HCT116 (cell line): ENCODE measurements at regions not wholly inside any gene's neighbourhood (a gene's known extent, or its start where the extent isn't known, plus 50 kb on each side); places are given as distances from the start of the nearest gene placed in this dataset.

Source experiments
- ATAC-seq: fragments of 200-7000 bp; cut with Tn5 transposase; 2 replicates; pipeline ENCODE4 v1.9.1; 2020; ENCODE audit warnings: mild to moderate bottlenecking, moderate library complexity
- BruUV-seq: library from RNA; stranded (reverse); fragments of 400-500 nt; replicated peaks from 2 replicates; lab custom pipeline; 2021; lab: Mats Ljungman, UMichigan
- CTCF ChIA-PET: fragments of 300-600 bp; sonication (Branson Sonifier 250); formaldehyde crosslinking; loops from one replicate; lab custom pipeline; 2021; ENCODE audit warnings: antibody characterized with exemption; lab: Charles Lee
- POLR2A ChIA-PET: fragments of 300-600, 350-600 bp; sonication (Branson Sonifier 250); formaldehyde crosslinking; loops from one replicate; lab custom pipeline; 2021; ENCODE audit warnings: antibody characterized with exemption; lab: Charles Lee
- RAD21 ChIA-PET, 2 experiments: fragments of 300-600 bp; sonication (Branson Sonifier 250); formaldehyde crosslinking; loops; one replicate each; lab custom pipeline; 2023; ENCODE audit warnings: low total read pairs in 2 of 2; ENCODE audit not compliant: uncharacterized antibody in 2 of 2, unreplicated experiment in 2 of 2, low non-redundant PET in 1 of 2; lab: Charles Lee
- DNase-seq: peaks from one replicate; pipeline ENCODE4 v3.0.0-alpha.2; 2010; ENCODE audit warnings: low read depth, low spot score
- H2AFZ ChIP-seq: fragments of 200-600 bp; shearing (Covaris generic), sonication (generic); 2 replicates; pipeline ENCODE4 v1.6.1; 2017; ENCODE audit warnings: low read depth, mixed run types, mixed read lengths, antibody characterized with exemption, low read length; ENCODE audit not compliant: poor library complexity, severe bottlenecking
- H3K27ac ChIP-seq: 2 replicates; pipeline ENCODE4 v1.5.1; 2012; ENCODE audit warnings: low read depth, low read length
- H3K27me3 ChIP-seq: fragments of 200-600 bp; sonication (generic); 2 replicates; pipeline ENCODE4 v1.6.1; 2016; ENCODE audit warnings: mixed run types, low read length, mixed read lengths; ENCODE audit not compliant: insufficient read depth
- H3K36me3 ChIP-seq, 2 experiments: fragments of 200-500 bp in 1 of 2; fragments of 200-600 bp in 1 of 2; sonication (Bioruptor generic) in 1 of 2; sonication (generic) in 1 of 2; 2 replicates each; pipeline versions ENCODE4 v1.5.1 to v1.6.1; 2014 to 2016; ENCODE audit warnings: low read length in 2 of 2, inconsistent platforms in 1 of 2, mixed read lengths in 1 of 2, mixed run types in 1 of 2; ENCODE audit not compliant: insufficient read depth in 2 of 2, control insufficient read depth in 1 of 2
- H3K4me1 ChIP-seq, 2 experiments: fragments of 200-600 bp in 1 of 2; sonication (generic) in 1 of 2; 2 replicates each; pipeline versions ENCODE4 v1.5.1 to v1.6.1; 2012 to 2017; ENCODE audit warnings: low read length in 2 of 2, inconsistent platforms in 1 of 2, mild to moderate bottlenecking in 1 of 2, mixed read lengths in 1 of 2, mixed run types in 1 of 2, moderate library complexity in 1 of 2; ENCODE audit not compliant: insufficient read depth in 2 of 2, control insufficient read depth in 1 of 2
- H3K4me2 ChIP-seq: fragments of 200-600 bp; sonication (generic); 2 replicates; pipeline ENCODE4 v1.6.1; 2017; ENCODE audit warnings: mixed run types, low read length, mixed read lengths
- H3K4me3 ChIP-seq, 2 experiments: fragments of 200-600 bp in 1 of 2; sonication (generic) in 1 of 2; replicated peaks in 1 of 2; 2 replicates each; pipeline ENCODE4 v1.5.1; 2011 to 2016; ENCODE audit warnings: low read length in 2 of 2, control low read depth in 1 of 2, low read depth in 1 of 2, mild to moderate bottlenecking in 1 of 2, mixed read lengths in 1 of 2, mixed run types in 1 of 2
- H3K79me2 ChIP-seq: fragments of 200-600 bp; sonication (generic); 2 replicates; pipeline ENCODE4 v1.6.1; 2017; ENCODE audit warnings: mild to moderate bottlenecking, mixed run types, low read length, moderate library complexity, mixed read lengths; ENCODE audit not compliant: insufficient read depth
- H3K9ac ChIP-seq: fragments of 200-600 bp; sonication (generic); 2 replicates; pipeline ENCODE4 v1.6.1; 2016; ENCODE audit warnings: low read length, mixed read lengths
- H3K9me2 ChIP-seq: fragments of 200-600 bp; sonication (generic), shearing (Covaris generic); 2 replicates; pipeline ENCODE4 v1.6.1; 2017; ENCODE audit warnings: mixed run types, mild to moderate bottlenecking, moderate library complexity; ENCODE audit not compliant: insufficient read depth
- H3K9me3 ChIP-seq, 2 experiments: fragments of 200-500 bp in 1 of 2; fragments of 200-600 bp in 1 of 2; sonication (Bioruptor generic) in 1 of 2; sonication (generic) in 1 of 2; 2 replicates each; pipeline ENCODE4 v1.6.1; 2014 to 2017; ENCODE audit warnings: low read length in 2 of 2, mixed read lengths in 2 of 2, inconsistent platforms in 1 of 2, low read depth in 1 of 2, mild to moderate bottlenecking in 1 of 2, mixed run types in 1 of 2, moderate library complexity in 1 of 2; ENCODE audit not compliant: control insufficient read depth in 1 of 2, insufficient read depth in 1 of 2
- H4K20me1 ChIP-seq: fragments of 200-600 bp; sonication (generic), shearing (Covaris generic); 2 replicates; pipeline ENCODE4 v1.6.1; 2017; ENCODE audit warnings: mixed run types, mild to moderate bottlenecking, moderate library complexity; ENCODE audit not compliant: insufficient read depth
- ATF3 ChIP-seq: IDR thresholded peaks from 2 replicates; pipeline ENCODE4 v1.6.1; 2012
- CBX3 ChIP-seq: IDR thresholded peaks from 2 replicates; pipeline ENCODE4 v1.6.1; 2012; ENCODE audit warnings: low read depth
- CTCF ChIP-seq, 3 experiments: fragments of 200-600 bp in 1 of 3; sonication (generic) in 1 of 3; IDR thresholded peaks in 2 of 3; conservative IDR thresholded peaks in 1 of 3; 2 replicates each; pipeline ENCODE4 v1.5.1; 2012 to 2017; ENCODE audit warnings: low read depth in 2 of 3, low read length in 2 of 3, antibody characterized with exemption in 1 of 3, borderline replicate concordance in 1 of 3, control low read depth in 1 of 3, mild to moderate bottlenecking in 1 of 3, mixed read lengths in 1 of 3, mixed run types in 1 of 3, moderate library complexity in 1 of 3; ENCODE audit not compliant: insufficient read depth in 1 of 3
- EGR1 ChIP-seq: IDR thresholded peaks from 2 replicates; pipeline ENCODE4 v1.6.1; 2012; ENCODE audit warnings: low read depth
- ELF1 ChIP-seq: IDR thresholded peaks from 2 replicates; pipeline ENCODE4 v1.6.1; 2012; ENCODE audit warnings: low read depth, borderline replicate concordance
- EZH2 ChIP-seq: fragments of 200-600 bp; sonication (generic); IDR thresholded peaks from 2 replicates; pipeline ENCODE4 v1.6.1; 2017; ENCODE audit warnings: antibody characterized with exemption, mixed run types
- EZH2phosphoT487 ChIP-seq: fragments of 200-600 bp; IDR thresholded peaks from 2 replicates; pipeline ENCODE4 v1.6.1; 2018; ENCODE audit warnings: antibody characterized with exemption, borderline replicate concordance
- FOSL1 ChIP-seq: IDR thresholded peaks from 2 replicates; pipeline ENCODE4 v1.6.1; 2012; ENCODE audit warnings: low read depth
- JUND ChIP-seq: IDR thresholded peaks from 2 replicates; pipeline ENCODE4 v1.6.1; 2012
- MAX ChIP-seq: IDR thresholded peaks from 2 replicates; pipeline ENCODE4 v1.6.1; 2012
- POLR2AphosphoS5 ChIP-seq: IDR thresholded peaks from 2 replicates; pipeline ENCODE4 v1.6.1; 2011; ENCODE audit warnings: mild to moderate bottlenecking, low read depth, low read length, moderate library complexity
- RAD21 ChIP-seq: IDR thresholded peaks from 2 replicates; pipeline ENCODE4 v1.6.1; 2012; ENCODE audit warnings: low read depth, mild to moderate bottlenecking
- SIN3A ChIP-seq: IDR thresholded peaks from 2 replicates; pipeline ENCODE4 v1.6.1; 2012; ENCODE audit warnings: low read depth
- SP1 ChIP-seq: IDR thresholded peaks from 2 replicates; pipeline ENCODE4 v1.6.1; 2012; ENCODE audit warnings: low read depth
- SRF ChIP-seq: IDR thresholded peaks from 2 replicates; pipeline ENCODE4 v1.6.1; 2012; ENCODE audit warnings: low read depth
- TCF7L2 ChIP-seq: IDR thresholded peaks from 2 replicates; pipeline ENCODE4 v1.7.0; 2011; ENCODE audit warnings: borderline replicate concordance, inconsistent platforms; ENCODE audit not compliant: insufficient read depth, insufficient read length; ENCODE audit errors: extremely low read depth
- YY1 ChIP-seq: IDR thresholded peaks from 2 replicates; pipeline ENCODE4 v1.6.1; 2011; ENCODE audit warnings: low read length, low read depth, moderate library complexity, mild to moderate bottlenecking; ENCODE audit not compliant: insufficient replicate concordance; ENCODE audit errors: extremely low read depth
- ZBTB33 ChIP-seq: IDR thresholded peaks from 2 replicates; pipeline ENCODE4 v1.6.1; 2011; ENCODE audit warnings: mild to moderate bottlenecking, low read length, moderate library complexity; ENCODE audit not compliant: insufficient replicate concordance; ENCODE audit errors: extremely low read depth
- ZFX ChIP-seq: fragments of 450-650 bp; IDR thresholded peaks from 2 replicates; pipeline ENCODE4 v1.6.1; 2017
- intact Hi-C: fragments of 100-400 bp; cut with micrococcal nuclease; formaldehyde crosslinking; loops from 2 replicates; pipeline ENCODE4 v1.10.0; 2022

- TF ChIP-seq ZFX (no peak), SP1 (no peak)
- H4K20me1 ChIP-seq: no peaks in the 10 kb centered on the region
- POLR2A ChIA-PET: no interaction called here
- no TSS peak for BruUV-seq
- no peak overlapping the region for H3K4me2 ChIP-seq
- ATAC-seq (no peak), DNase-seq (no peak)
- CTCF ChIA-PET: no interaction called here
- no peak overlapping the region for H3K9ac ChIP-seq
- H3K4me1 ChIP-seq: peaks cover 0 to 6% of the 10 kb centered on the region in 2 experiments; a peak in 1 of 4 replicates
- H3K4me3 ChIP-seq: no peak overlapping the region
- no peak overlapping the region for H3K27ac ChIP-seq
- H3K9me2 ChIP-seq: no peaks in the 10 kb centered on the region
- no peaks in the 10 kb centered on the region for H3K9me3 ChIP-seq
- H2AFZ ChIP-seq: no peak overlapping the region
- no peaks in the 10 kb centered on the region for H3K36me3 ChIP-seq
- H3K27me3 ChIP-seq: no peaks in the 10 kb centered on the region
- no peaks in the 10 kb centered on the region for H3K79me2 ChIP-seq
- RAD21 ChIA-PET: no interaction called here
- intact Hi-C loops: no loop called here
These were observed 62.5 kb upstream of the GRHL3 start for GRCh38 chr1:24256687-24257086.

- ATAC-seq (no peak), DNase-seq (no peak)
- Histone ChIP-seq H3K4me1 (peaks cover 0 to 6% of the 10 kb centered on the region in 2 experiments; a peak in 1 of 4 replicates), H3K4me3 (no peak overlapping the region), H3K36me3 (no peaks in the 10 kb centered on the region), H4K20me1 (no peaks in the 10 kb centered on the region), H3K9ac (no peak overlapping the region), H3K79me2 (no peaks in the 10 kb centered on the region), H3K4me2 (no peak overlapping the region), H3K9me2 (no peaks in the 10 kb centered on the region), H3K9me3 (no peaks in the 10 kb centered on the region), H3K27me3 (no peaks in the 10 kb centered on the region), H2AFZ (no peak overlapping the region), H3K27ac (no peak overlapping the region)
- ChIA-PET CTCF (no interaction called here), RAD21 (no interaction called here), POLR2A (no interaction called here)
- no TSS peak for BruUV-seq
- intact Hi-C loops: no loop called here
- no peak for TF ChIP-seq CBX3
- TF ChIP-seq TCF7L2: no peak
- TF ChIP-seq EZH2phosphoT487: no peak
- TF ChIP-seq MAX: no peak
- TF ChIP-seq JUND: no peak
- no peak for TF ChIP-seq SRF
- TF ChIP-seq RAD21: no peak
- no peak for TF ChIP-seq ATF3
- TF ChIP-seq CTCF (IDR thresholded peaks at IDR 0.05 in 2 of 3, conservative IDR thresholded peaks at IDR 0.05 in 1 of 3; ENCODE audit: borderline replicate concordance in 1 of 3, insufficient read depth in 1 of 3, low read depth in 2 of 3, low read length in 2 of 3): no peak
- no peak for TF ChIP-seq SIN3A
- TF ChIP-seq POLR2AphosphoS5: no peak
- TF ChIP-seq ELF1: no peak
- TF ChIP-seq YY1: no peak
- TF ChIP-seq FOSL1: no peak
- TF ChIP-seq ZBTB33: no peak
- no peak for TF ChIP-seq EGR1
- no peak for TF ChIP-seq EZH2
These were observed 63.9 kb upstream of the GRHL3 start for GRCh38 chr1:24255226-24255625.
